GM19239 (cell line): ENCODE measurements at regions not wholly inside any gene's neighbourhood (a gene's known extent, or its start where the extent isn't known, plus 50 kb on each side); places are given as distances from the start of the nearest gene placed in this dataset.

Source experiments
- DNase-seq: peaks from one replicate; pipeline ENCODE4 v3.0.0; 2011; ENCODE audit warnings: low spot score; ENCODE audit not compliant: insufficient read length
- FAIRE-seq: peaks from 2 replicates; lab custom pipeline; 2011; peaks lifted over from hg19 to GRCh38; lab: Jason Lieb, UNC

GRCh38 chr4:122516376-122516775, 59.9 kb upstream of the IL2 start:
- FAIRE-seq (peak; percentile 23), DNase-seq (no peak)

GRCh38 chr4:122514671-122515070, 58.1 kb upstream of the IL2 start:
- FAIRE-seq (no peak), DNase-seq (no peak)

DNA sequence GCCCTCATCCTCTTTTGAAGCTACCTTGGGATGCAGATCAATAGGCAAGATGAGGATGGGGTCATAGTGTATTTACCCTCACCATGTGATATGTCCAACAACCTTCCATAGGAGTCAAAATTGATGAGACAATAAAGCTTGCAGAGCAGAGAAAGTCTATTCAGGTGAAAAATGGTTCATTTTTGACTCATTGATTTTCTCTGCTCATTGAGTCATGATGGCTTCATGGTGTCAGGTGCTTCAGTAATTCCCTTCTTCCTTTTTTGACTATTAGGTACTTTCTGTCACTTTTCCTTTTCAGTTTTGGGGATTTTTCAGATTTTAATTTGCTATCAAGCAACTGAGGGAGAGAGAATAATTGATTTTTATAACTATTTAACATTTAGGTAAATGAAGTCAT, 55.9 kb upstream of the IL2 start:
- FAIRE-seq (no peak), DNase-seq (no peak)

DNA sequence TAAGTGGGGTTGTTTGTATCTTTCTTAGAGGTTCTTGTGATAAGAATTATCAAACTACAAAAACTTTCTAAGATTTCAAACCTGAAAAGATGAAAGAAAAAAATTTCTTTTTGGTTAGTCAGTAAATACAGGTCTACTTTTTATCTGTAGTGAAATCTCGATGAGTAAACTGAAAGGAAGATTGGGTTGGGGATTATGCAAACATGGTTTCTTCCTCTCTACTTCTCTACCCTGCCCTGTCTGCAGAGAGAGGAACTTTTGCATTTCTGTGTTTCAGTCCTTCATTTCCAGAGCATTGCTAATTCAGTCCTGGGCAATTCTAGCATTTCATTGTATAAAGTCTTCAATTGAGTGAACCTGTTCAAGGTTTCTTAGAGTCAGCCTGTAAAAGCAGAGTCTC, 51.6 kb upstream of the IL2 start:
- FAIRE-seq (no peak), DNase-seq (no peak)
